ENCODE measurements at regions not wholly inside any gene's neighbourhood (a gene's known extent, or its start where the extent isn't known, plus 50 kb on each side); places are given as distances from the start of the nearest gene placed in this dataset.

GRCh38 chr3:40938591-40938990, 260.7 kb upstream of the CTNNB1 start:
- no peak overlapping the region for H3K4me2 ChIP-seq (ENCODE audit: control insufficient read depth, extremely low read depth, insufficient read depth, low read depth, low read length)
- dilution Hi-C loops (cut with MboI; ENCODE audit: extremely low pct_ligation_motif_present, low sequenced_read_pairs): no loop called here
- H3K9me1 ChIP-seq (ENCODE audit: control insufficient read depth, extremely low read depth, insufficient read depth, low read length): no peaks in the 10 kb centered on the region
- H4K20me1 ChIP-seq (ENCODE audit: control insufficient read depth, extremely low read depth, insufficient read depth, low read length): no peaks in the 10 kb centered on the region
- no peaks in the 10 kb centered on the region for H3K36me3 ChIP-seq (ENCODE audit: control insufficient read depth in 2 of 2, extremely low read depth in 1 of 2, insufficient read depth in 2 of 2, low read length in 2 of 2)
- no peaks in the 10 kb centered on the region for H3K79me2 ChIP-seq (ENCODE audit: control insufficient read depth, insufficient read depth, low read length)
- H3K9ac ChIP-seq (ENCODE audit: control insufficient read depth, extremely low read depth, insufficient read depth, low read length): no peak overlapping the region
- FAIRE-seq (no peak), DNase-seq (ENCODE audit: low read depth, low spot score) (no peak)
- no peaks in the 10 kb centered on the region for H3K27me3 ChIP-seq (ENCODE audit: control insufficient read depth, extremely low read depth, insufficient read depth, low read length)
- TF ChIP-seq EZH2 (IDR thresholded peaks at IDR 0.05; ENCODE audit: low read length) (no peak), CTCF (optimal IDR thresholded peaks at IDR 0.05 in 1 of 3, IDR thresholded peaks at IDR 0.05 in 1 of 3, conservative IDR thresholded peaks at IDR 0.05 in 1 of 3; ENCODE audit: extremely low read depth in 1 of 3, insufficient read depth in 2 of 3, low read length in 3 of 3) (no peak)
- H3K4me3 ChIP-seq (ENCODE audit: control insufficient read depth in 2 of 3, extremely low read depth in 1 of 3, insufficient read depth in 2 of 3, low read depth in 1 of 3, low read length in 3 of 3): no peak overlapping the region
- no peaks in the 10 kb centered on the region for H3K9me3 ChIP-seq (ENCODE audit: control insufficient read depth, low read depth, low read length)
- H3K27ac ChIP-seq (ENCODE audit: control insufficient read depth, insufficient read depth, low read length): no peak overlapping the region
- H3K4me1 ChIP-seq (ENCODE audit: control insufficient read depth, extremely low read depth, insufficient read depth, low read length): no peaks in the 10 kb centered on the region
- no peak overlapping the region for H2AFZ ChIP-seq (ENCODE audit: control insufficient read depth, low read length)

- Histone ChIP-seq H3K27ac (ENCODE audit: control insufficient read depth, insufficient read depth, low read length) (no peak overlapping the region), H3K4me1 (ENCODE audit: control insufficient read depth, extremely low read depth, insufficient read depth, low read length) (no peaks in the 10 kb centered on the region), H3K9me1 (ENCODE audit: control insufficient read depth, extremely low read depth, insufficient read depth, low read length) (no peaks in the 10 kb centered on the region), H3K4me3 (ENCODE audit: control insufficient read depth in 2 of 3, extremely low read depth in 1 of 3, insufficient read depth in 2 of 3, low read depth in 1 of 3, low read length in 3 of 3) (no peak overlapping the region), H3K79me2 (ENCODE audit: control insufficient read depth, insufficient read depth, low read length) (no peaks in the 10 kb centered on the region), H3K9ac (ENCODE audit: control insufficient read depth, extremely low read depth, insufficient read depth, low read length) (no peak overlapping the region), H3K9me3 (ENCODE audit: control insufficient read depth, low read depth, low read length) (no peaks in the 10 kb centered on the region), H3K27me3 (ENCODE audit: control insufficient read depth, extremely low read depth, insufficient read depth, low read length) (no peaks in the 10 kb centered on the region), H2AFZ (ENCODE audit: control insufficient read depth, low read length) (no peak overlapping the region), H4K20me1 (ENCODE audit: control insufficient read depth, extremely low read depth, insufficient read depth, low read length) (no peaks in the 10 kb centered on the region), H3K36me3 (ENCODE audit: control insufficient read depth in 2 of 2, extremely low read depth in 1 of 2, insufficient read depth in 2 of 2, low read length in 2 of 2) (no peaks in the 10 kb centered on the region), H3K4me2 (ENCODE audit: control insufficient read depth, extremely low read depth, insufficient read depth, low read depth, low read length) (no peak overlapping the region)
- dilution Hi-C loops (cut with MboI; ENCODE audit: extremely low pct_ligation_motif_present, low sequenced_read_pairs): no loop called here
- FAIRE-seq: peak; percentile 39
- no peak for DNase-seq (ENCODE audit: low read depth, low spot score)
- no peak for TF ChIP-seq CTCF (optimal IDR thresholded peaks at IDR 0.05 in 1 of 3, IDR thresholded peaks at IDR 0.05 in 1 of 3, conservative IDR thresholded peaks at IDR 0.05 in 1 of 3; ENCODE audit: extremely low read depth in 1 of 3, insufficient read depth in 2 of 3, low read length in 3 of 3)
- TF ChIP-seq EZH2 (IDR thresholded peaks at IDR 0.05; ENCODE audit: low read length): no peak
These were observed 260.1 kb upstream of the CTNNB1 start for GRCh38 chr3:40939030-40939740.

Data from keratinocyte (primary cell).